GM12892 (cell line): ENCODE measurements at regions not wholly inside any gene's neighbourhood (a gene's known extent, or its start where the extent isn't known, plus 50 kb on each side); places are given as distances from the start of the nearest gene placed in this dataset.

Source experiments
- POLR2A ChIP-seq: IDR thresholded peaks from 2 replicates; pipeline ENCODE4 v1.6.1; 2011; ENCODE audit warnings: low read depth, low read length, control low read depth
- POLR2AphosphoS5 ChIP-seq: IDR thresholded peaks from 2 replicates; pipeline ENCODE4 v1.6.1; 2011; ENCODE audit warnings: low read depth, low read length, control low read depth

GRCh38 chr10:78627254-78627795 lies 441.4 kb upstream of the ZMIZ1 start:
- TF ChIP-seq POLR2A (no peak), POLR2AphosphoS5 (no peak)
